ENCODE measurements at regions not wholly inside any gene's neighbourhood (a gene's known extent, or its start where the extent isn't known, plus 50 kb on each side); places are given as distances from the start of the nearest gene placed in this dataset.

DNA sequence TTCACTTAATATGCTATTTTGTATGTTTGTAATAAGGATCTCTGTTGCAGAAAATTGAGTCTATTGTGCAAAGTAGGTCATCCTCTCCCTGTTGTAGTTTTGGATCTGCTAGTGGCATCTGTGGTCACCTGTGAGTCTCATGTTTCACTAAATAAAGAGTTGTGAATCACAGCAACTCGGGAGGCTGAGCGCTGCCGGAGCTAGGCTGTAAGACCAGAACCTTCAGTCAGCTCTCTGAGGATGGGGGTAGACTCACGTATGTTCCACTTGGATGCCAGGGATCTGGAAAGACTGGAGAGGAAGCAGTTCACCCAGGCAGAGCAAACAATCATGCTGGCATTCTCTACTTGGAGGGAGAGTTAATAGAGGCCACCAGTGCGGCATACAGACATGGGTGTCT lies 187.3 kb upstream of the FOXA2 start:
- Histone ChIP-seq H4K20me1 (ENCODE audit: insufficient read depth, low read length) (no peaks in the 10 kb centered on the region), H2AFZ (ENCODE audit: low read length) (no peak overlapping the region), H3K27me3 (ENCODE audit: control insufficient read depth in 1 of 2, insufficient read depth in 2 of 2, low read length in 2 of 2) (peaks cover 0 to 2% of the 10 kb centered on the region in 2 experiments; a peak in 3 of 5 replicates), H3K4me1 (ENCODE audit: insufficient read depth, low read length) (no peaks in the 10 kb centered on the region), H3K4me3 (replicated peaks in 1 of 3; ENCODE audit: insufficient read depth in 1 of 3, low read depth in 2 of 3, low read length in 3 of 3) (no peak overlapping the region), H3K4me2 (ENCODE audit: low read depth, low read length) (no peak overlapping the region), H3K36me3 (replicated peaks in 1 of 2; ENCODE audit: control insufficient read depth in 1 of 2, insufficient read depth in 2 of 2, low read length in 2 of 2) (no peaks in the 10 kb centered on the region), H3K9ac (ENCODE audit: insufficient read depth, low read depth, low read length) (no peak overlapping the region), H3K9me3 (ENCODE audit: low read length) (no peaks in the 10 kb centered on the region), H3K27ac (ENCODE audit: extremely low read length, insufficient read depth, low read length) (no peak overlapping the region), H3K79me2 (ENCODE audit: insufficient read depth, low read length) (no peaks in the 10 kb centered on the region)
- CTCF ChIA-PET (ENCODE audit: low intra/inter-chr PET ratio, low total read pairs): no interaction called here
- no peak for DNase-seq (ENCODE audit: low spot score)
- in situ Hi-C loops (cut with HindIII; ENCODE audit: extremely low pct_ligation_motif_present, low pct_unique_long_range_greater_than_20kb) (no loop called here), intact Hi-C loops (cut with micrococcal nuclease; ENCODE audit: unreplicated experiment) (no loop called here)
- no peak for ATAC-seq
- no peak for FAIRE-seq
- POLR2A ChIA-PET: no interaction called here
- no TSS peak for BruUV-seq (replicated peaks)
- TF ChIP-seq ARHGAP35 (CRISPR knock-in tag; IDR thresholded peaks at IDR 0.05; ENCODE audit: borderline replicate concordance) (no peak), GATAD1 (CRISPR knock-in tag; IDR thresholded peaks at IDR 0.05) (no peak), ZBTB20 (CRISPR knock-in tag; IDR thresholded peaks at IDR 0.05; ENCODE audit: borderline replicate concordance, low read depth) (no peak), PLSCR1 (CRISPR knock-in tag; IDR thresholded peaks at IDR 0.05; ENCODE audit: borderline replicate concordance) (no peak)
- 3% methylated on average over 5 of the region's 5 CpGs for WGBS (ENCODE audit: low lambda C conversion rate)

- Histone ChIP-seq H3K4me2 (ENCODE audit: low read depth, low read length) (no peak overlapping the region), H2AFZ (ENCODE audit: low read length) (no peak overlapping the region), H4K20me1 (ENCODE audit: insufficient read depth, low read length) (no peaks in the 10 kb centered on the region), H3K27ac (ENCODE audit: extremely low read length, insufficient read depth, low read length) (no peak overlapping the region), H3K4me1 (ENCODE audit: insufficient read depth, low read length) (no peaks in the 10 kb centered on the region), H3K27me3 (ENCODE audit: control insufficient read depth in 1 of 2, insufficient read depth in 2 of 2, low read length in 2 of 2) (peaks cover 0 to 2% of the 10 kb centered on the region in 2 experiments; a peak in 2 of 5 replicates), H3K79me2 (ENCODE audit: insufficient read depth, low read length) (no peaks in the 10 kb centered on the region), H3K4me3 (replicated peaks in 1 of 3; ENCODE audit: insufficient read depth in 1 of 3, low read depth in 2 of 3, low read length in 3 of 3) (no peak overlapping the region), H3K9ac (ENCODE audit: insufficient read depth, low read depth, low read length) (no peak overlapping the region), H3K36me3 (replicated peaks in 1 of 2; ENCODE audit: control insufficient read depth in 1 of 2, insufficient read depth in 2 of 2, low read length in 2 of 2) (no peaks in the 10 kb centered on the region), H3K9me3 (ENCODE audit: low read length) (no peaks in the 10 kb centered on the region)
- intact Hi-C loops (cut with micrococcal nuclease; ENCODE audit: unreplicated experiment) (no loop called here), in situ Hi-C loops (cut with HindIII; ENCODE audit: extremely low pct_ligation_motif_present, low pct_unique_long_range_greater_than_20kb) (no loop called here)
- 3% methylated on average over 3 of the region's 3 CpGs for WGBS (ENCODE audit: low lambda C conversion rate)
- DNase-seq (ENCODE audit: low spot score) (no peak), ATAC-seq (no peak), FAIRE-seq (no peak)
- TF ChIP-seq HIVEP1 (CRISPR knock-in tag; IDR thresholded peaks at IDR 0.05) (no peak), ERF (CRISPR knock-in tag; IDR thresholded peaks at IDR 0.05) (no peak), MAFF (IDR thresholded peaks at IDR 0.05; ENCODE audit: low read depth, low read length) (no peak), ZNF331 (CRISPR knock-in tag; IDR thresholded peaks at IDR 0.05) (no peak), SMARCC2 (IDR thresholded peaks at IDR 0.05) (no peak), ATRX (CRISPR knock-in tag; IDR thresholded peaks at IDR 0.05; ENCODE audit: borderline replicate concordance) (no peak), KDM5B (CRISPR knock-in tag; IDR thresholded peaks at IDR 0.05; ENCODE audit: borderline replicate concordance) (no peak), CBX1 (IDR thresholded peaks at IDR 0.05; ENCODE audit: low read depth) (no peak), ZNF44 (CRISPR knock-in tag; IDR thresholded peaks at IDR 0.05) (no peak), DNMT1 (CRISPR knock-in tag; IDR thresholded peaks at IDR 0.05) (no peak), EP300 (IDR thresholded peaks at IDR 0.05; ENCODE audit: low read depth in 2 of 2, low read length in 2 of 2) (no peak), EP300 (CRISPR knock-in tag; IDR thresholded peaks at IDR 0.05; ENCODE audit: borderline replicate concordance) (no peak)
- TF ChIP-seq, protein P1, sequence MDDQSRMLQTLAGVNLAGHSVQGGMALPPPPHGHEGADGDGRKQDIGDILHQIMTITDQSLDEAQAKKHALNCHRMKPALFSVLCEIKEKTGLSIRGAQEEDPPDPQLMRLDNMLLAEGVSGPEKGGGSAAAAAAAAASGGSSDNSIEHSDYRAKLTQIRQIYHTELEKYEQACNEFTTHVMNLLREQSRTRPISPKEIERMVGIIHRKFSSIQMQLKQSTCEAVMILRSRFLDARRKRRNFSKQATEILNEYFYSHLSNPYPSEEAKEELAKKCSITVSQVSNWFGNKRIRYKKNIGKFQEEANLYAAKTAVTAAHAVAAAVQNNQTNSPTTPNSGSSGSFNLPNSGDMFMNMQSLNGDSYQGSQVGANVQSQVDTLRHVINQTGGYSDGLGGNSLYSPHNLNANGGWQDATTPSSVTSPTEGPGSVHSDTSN (CRISPR knock-in tag; IDR thresholded peaks at IDR 0.05; ENCODE audit: borderline replicate concordance): no peak
- ChIA-PET CTCF (ENCODE audit: low intra/inter-chr PET ratio, low total read pairs) (no interaction called here), POLR2A (no interaction called here)
- BruUV-seq (replicated peaks): no TSS peak
These were observed 189.0 kb upstream of the FOXA2 start for GRCh38 chr20:22773344-22773743.

Measured in HepG2 (cell line).